OCI-LY7 (cell line): ENCODE measurements at regions not wholly inside any gene's neighbourhood (a gene's known extent, or its start where the extent isn't known, plus 50 kb on each side); places are given as distances from the start of the nearest gene placed in this dataset.
"Not testable (repeated sequence)": the region's sequence is repeated elsewhere in the genome, so short reads cannot be mapped to it uniquely, and the experiment has no call there.

Experiments used
- BruUV-seq: library from RNA; stranded (reverse); fragments of 400-500 nt; replicated peaks from 2 replicates; lab custom pipeline; 2021; lab: Mats Ljungman, UMichigan
- CTCF ChIA-PET: fragments of 300-600 bp; sonication (Branson Sonifier 250); formaldehyde crosslinking; loops from one replicate; lab custom pipeline; 2022; ENCODE audit warnings: antibody characterized with exemption; ENCODE audit not compliant: unreplicated experiment; lab: Charles Lee
- POLR2A ChIA-PET: fragments of 300-600 bp; sonication (Branson Sonifier 250); formaldehyde crosslinking; loops from one replicate; lab custom pipeline; 2022; ENCODE audit warnings: antibody characterized with exemption; lab: Charles Lee
- DNase-seq: peaks from one replicate; pipeline ENCODE4 v3.0.0-alpha.2; 2015; ENCODE audit warnings: low spot score
- H2AFZ ChIP-seq: fragments of 200-600 bp; sonication (generic), shearing (Covaris generic); 2 replicates; pipeline ENCODE4 v1.6.1; 2014; ENCODE audit warnings: mild to moderate bottlenecking, antibody characterized with exemption, low read length, moderate library complexity
- H3K27ac ChIP-seq: fragments of 200-600 bp; sonication (generic); 2 replicates; pipeline ENCODE4 v1.5.1; 2014; ENCODE audit warnings: mixed run types, low read depth, mild to moderate bottlenecking, moderate library complexity, low read length, inconsistent platforms; ENCODE audit not compliant: poor library complexity, severe bottlenecking
- H3K36me3 ChIP-seq: fragments of 200-600 bp; sonication (generic); 2 replicates; pipeline ENCODE4 v1.6.1; 2014; ENCODE audit warnings: mild to moderate bottlenecking, antibody characterized with exemption, low read length, moderate library complexity, mixed read lengths; ENCODE audit not compliant: insufficient read depth
- H3K4me1 ChIP-seq: fragments of 200-600 bp; sonication (generic); 2 replicates; pipeline ENCODE4 v1.5.1; 2014; ENCODE audit warnings: mild to moderate bottlenecking, low read length; ENCODE audit not compliant: insufficient read depth, poor library complexity, severe bottlenecking
- H3K4me2 ChIP-seq: fragments of 200-600 bp; sonication (generic); 2 replicates; pipeline ENCODE4 v1.6.1; 2014; ENCODE audit warnings: mild to moderate bottlenecking, low read length
- H3K4me3 ChIP-seq: fragments of 200-600 bp; sonication (generic); 2 replicates; pipeline ENCODE4 v1.5.1; 2014; ENCODE audit warnings: mild to moderate bottlenecking, low read depth, low read length; ENCODE audit not compliant: poor library complexity, severe bottlenecking
- H3K79me2 ChIP-seq: fragments of 200-600 bp; sonication (generic); 2 replicates; pipeline ENCODE4 v1.6.1; 2016; ENCODE audit warnings: low read depth, mild to moderate bottlenecking, low read length, moderate library complexity, mixed read lengths; ENCODE audit not compliant: insufficient read depth
- H3K9me2 ChIP-seq: fragments of 200-600 bp; sonication (generic); 2 replicates; pipeline ENCODE4 v1.6.1; 2016; ENCODE audit warnings: mild to moderate bottlenecking, low read length, mixed read lengths; ENCODE audit not compliant: insufficient read depth
- H3K9me3 ChIP-seq: fragments of 200-600 bp; sonication (generic); 2 replicates; pipeline ENCODE4 v1.6.1; 2014; ENCODE audit warnings: mild to moderate bottlenecking, mixed run types, low read length, mixed read lengths
- H4K20me1 ChIP-seq: fragments of 200-600 bp; sonication (generic); 2 replicates; pipeline ENCODE4 v1.6.1; 2014; ENCODE audit warnings: mild to moderate bottlenecking, antibody characterized with exemption, low read length, moderate library complexity, mixed read lengths; ENCODE audit not compliant: insufficient read depth
- EZH2phosphoT487 ChIP-seq: fragments of 200-600 bp; sonication (generic); IDR thresholded peaks from 2 replicates; pipeline ENCODE4 v1.6.1; 2018; ENCODE audit warnings: low read depth, borderline replicate concordance, mild to moderate bottlenecking, mixed run types, antibody characterized with exemption, low read length, moderate library complexity, mixed read lengths
- intact Hi-C: fragments of 100-400 bp; cut with micrococcal nuclease; formaldehyde crosslinking; loops from one replicate; pipeline ENCODE4 v1.10.0; 2022; ENCODE audit not compliant: unreplicated experiment
- TF ChIP-seq, protein P1 (sequence below): fragments of 200-600 bp; sonication (generic); conservative IDR thresholded peaks from 2 replicates; pipeline ENCODE4 v1.5.1; 2014; ENCODE audit warnings: mild to moderate bottlenecking, antibody characterized with exemption, low read length, moderate library complexity, mixed read lengths

DNA sequence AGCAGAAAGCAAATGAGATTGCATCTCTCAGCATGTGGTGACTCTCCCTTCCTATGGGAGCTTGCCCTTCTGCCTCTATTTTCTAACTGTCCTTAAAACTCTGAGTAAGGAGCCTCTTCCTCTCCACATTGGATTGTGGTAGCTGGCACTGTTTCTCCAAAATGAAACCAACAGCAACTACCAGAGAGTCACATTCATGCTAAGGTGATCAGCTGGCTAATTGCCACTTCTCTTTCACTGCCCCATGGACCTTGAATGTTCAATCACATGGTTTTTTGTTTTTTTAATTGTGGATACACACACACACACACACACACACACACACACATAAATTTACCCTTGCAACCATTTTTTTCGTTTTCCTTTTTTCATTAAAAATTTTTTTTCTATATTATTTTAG is 154.7 kb upstream of the TSC22D1 start:
- no peak overlapping the region for H2AFZ ChIP-seq
- DNase-seq, result no peak
- H3K9me2 ChIP-seq, result no peaks in the 10 kb centered on the region
- H3K4me3 ChIP-seq, result no peak overlapping the region
- no peak overlapping the region for H3K27ac ChIP-seq
- no peaks in the 10 kb centered on the region for H4K20me1 ChIP-seq
- H3K36me3 ChIP-seq, result no peaks in the 10 kb centered on the region
- TF ChIP-seq EZH2phosphoT487, result no peak
- TF ChIP-seq, protein P1, sequence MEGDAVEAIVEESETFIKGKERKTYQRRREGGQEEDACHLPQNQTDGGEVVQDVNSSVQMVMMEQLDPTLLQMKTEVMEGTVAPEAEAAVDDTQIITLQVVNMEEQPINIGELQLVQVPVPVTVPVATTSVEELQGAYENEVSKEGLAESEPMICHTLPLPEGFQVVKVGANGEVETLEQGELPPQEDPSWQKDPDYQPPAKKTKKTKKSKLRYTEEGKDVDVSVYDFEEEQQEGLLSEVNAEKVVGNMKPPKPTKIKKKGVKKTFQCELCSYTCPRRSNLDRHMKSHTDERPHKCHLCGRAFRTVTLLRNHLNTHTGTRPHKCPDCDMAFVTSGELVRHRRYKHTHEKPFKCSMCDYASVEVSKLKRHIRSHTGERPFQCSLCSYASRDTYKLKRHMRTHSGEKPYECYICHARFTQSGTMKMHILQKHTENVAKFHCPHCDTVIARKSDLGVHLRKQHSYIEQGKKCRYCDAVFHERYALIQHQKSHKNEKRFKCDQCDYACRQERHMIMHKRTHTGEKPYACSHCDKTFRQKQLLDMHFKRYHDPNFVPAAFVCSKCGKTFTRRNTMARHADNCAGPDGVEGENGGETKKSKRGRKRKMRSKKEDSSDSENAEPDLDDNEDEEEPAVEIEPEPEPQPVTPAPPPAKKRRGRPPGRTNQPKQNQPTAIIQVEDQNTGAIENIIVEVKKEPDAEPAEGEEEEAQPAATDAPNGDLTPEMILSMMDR, result no peak
- POLR2A ChIA-PET, result interaction anchor here (0.6 to 0.9 kb wide), 2 partner anchors 17 to 568 kb away, joined by 3 read pairs; no protein-coding TSS in a partner anchor
- H3K4me2 ChIP-seq, result no peak overlapping the region
- H3K9me3 ChIP-seq, result no peaks in the 10 kb centered on the region
- intact Hi-C loops, result no loop called here
- no peaks in the 10 kb centered on the region for H3K79me2 ChIP-seq
- CTCF ChIA-PET, result interaction anchor here (0.6 kb wide), 2 partner anchors 141 to 533 kb away, joined by 3 to 4 read pairs; no protein-coding TSS in a partner anchor
- no peaks in the 10 kb centered on the region for H3K4me1 ChIP-seq
- no TSS peak for BruUV-seq

DNA sequence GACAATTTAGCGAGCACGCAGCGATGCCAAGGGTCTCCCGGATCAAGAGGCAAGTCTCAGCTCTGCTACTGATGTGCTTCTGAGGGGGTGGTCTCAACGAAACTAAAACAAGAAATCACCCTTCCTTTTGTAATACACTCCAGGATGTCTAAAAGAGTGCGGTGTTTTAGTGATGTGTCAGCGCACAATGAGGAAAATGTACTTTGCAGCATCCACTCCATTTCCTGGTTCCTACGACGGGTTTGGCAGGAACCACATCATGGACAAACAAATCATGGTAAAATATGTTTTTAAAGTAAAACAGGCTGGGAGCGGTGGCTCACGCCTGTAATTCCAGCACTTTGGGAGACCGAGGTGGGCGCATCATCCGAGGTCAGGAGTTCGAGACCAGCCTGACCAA is 154.0 kb upstream of the TSC22D1 start:
- no peak for DNase-seq
- ChIA-PET POLR2A (interaction anchor here (0.9 kb wide), 1 partner anchor 16 kb away, joined by 3 read pairs; no protein-coding TSS in a partner anchor), CTCF (no interaction called here)
- no peak overlapping the region for H3K27ac ChIP-seq
- no peak overlapping the region for H2AFZ ChIP-seq
- H4K20me1 ChIP-seq, result no peaks in the 10 kb centered on the region
- no peaks in the 10 kb centered on the region for H3K79me2 ChIP-seq
- H3K4me3 ChIP-seq, result no peak overlapping the region
- no peaks in the 10 kb centered on the region for H3K4me1 ChIP-seq
- H3K36me3 ChIP-seq, result no peaks in the 10 kb centered on the region
- no peaks in the 10 kb centered on the region for H3K9me2 ChIP-seq
- intact Hi-C loops, result no loop called here
- no TSS peak for BruUV-seq
- no peak overlapping the region for H3K4me2 ChIP-seq
- TF ChIP-seq EZH2phosphoT487, result no peak
- TF ChIP-seq, protein P1, result no peak
- H3K9me3 ChIP-seq, result no peaks in the 10 kb centered on the region

DNA sequence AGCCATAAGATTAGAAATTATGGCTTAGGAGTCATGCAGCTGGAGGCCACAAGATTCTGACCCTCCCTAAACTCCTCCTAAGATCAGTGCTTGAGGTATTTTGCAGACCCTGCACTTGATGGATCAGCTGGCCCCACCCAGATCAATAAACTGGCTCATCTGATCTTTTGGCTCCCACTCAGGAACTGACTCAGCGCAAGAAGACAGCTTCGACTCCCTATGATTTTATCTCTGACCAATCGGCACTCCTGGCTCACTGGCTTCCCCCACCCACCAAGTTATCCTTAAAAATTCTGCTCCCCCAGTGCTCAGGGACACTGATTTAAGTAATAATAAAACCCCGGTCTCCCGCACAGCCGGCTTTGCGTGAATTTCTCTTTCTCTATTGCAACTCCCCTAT is 151.5 kb upstream of the TSC22D1 start:
- H3K4me3 ChIP-seq, intact Hi-C loops, H3K4me1 ChIP-seq, CTCF ChIA-PET, H3K79me2 ChIP-seq, H3K9me2 ChIP-seq, H4K20me1 ChIP-seq, BruUV-seq, H3K9me3 ChIP-seq, DNase-seq, H3K36me3 ChIP-seq, H3K27ac ChIP-seq, H2AFZ ChIP-seq, H3K4me2 ChIP-seq: not testable (repeated sequence)
- POLR2A ChIA-PET, result interaction anchor here (1.6 kb wide), 1 partner anchor 13 kb away, joined by 4 read pairs; no protein-coding TSS in a partner anchor
